ENCODE measurements at regions not wholly inside any gene's neighbourhood (a gene's known extent, or its start where the extent isn't known, plus 50 kb on each side); places are given as distances from the start of the nearest gene placed in this dataset.

- peaks cover 27% of the 10 kb centered on the region for H3K27me3 Mint-ChIP-seq (ENCODE audit: insufficient read depth, low read depth, poor library complexity)
- Histone ChIP-seq H2AFZ (0 out of 2 replicates have a peak overlapping the region, but pooled peaks have one; percentile 63), H3K4me3 (peak overlapping the region; percentile 90), H3K9me2 (ENCODE audit: insufficient read depth) (no peaks in the 10 kb centered on the region), H3K4me2 (peak overlapping the region; percentile 100), H3K36me3 (ENCODE audit: insufficient read depth) (no peaks in the 10 kb centered on the region), H3K4me1 (ENCODE audit: insufficient read depth) (peaks cover 30% of the 10 kb centered on the region), H3K79me2 (replicated peaks; ENCODE audit: insufficient read depth) (peaks cover 28% of the 10 kb centered on the region), H3F3A (replicated peaks; ENCODE audit: low read depth) (0 out of 2 replicates have a peak, but pooled peaks cover 5% of the 10 kb centered on the region), H3K27ac (ENCODE audit: low read depth) (no peak overlapping the region), H3K27me3 (ENCODE audit: insufficient read depth) (peaks cover 54% of the 10 kb centered on the region), H4K20me1 (replicated peaks; ENCODE audit: insufficient read depth) (no peaks in the 10 kb centered on the region; the same call in 1 of the 2 replicates)
- ATAC-seq (peak; percentile 60), DNase-seq (ENCODE audit: low spot score) (peak; percentile 72)
- H3K4me3 Mint-ChIP-seq, result peak overlapping the region; percentile 85
- no peaks in the 10 kb centered on the region for H3K9me3 Mint-ChIP-seq
- peaks cover 47% of the 10 kb centered on the region for H3K4me1 Mint-ChIP-seq
- peaks cover 5% of the 10 kb centered on the region; the same call in 1 of the 3 replicates for H3K36me3 Mint-ChIP-seq (ENCODE audit: low read depth)
- TF ChIP-seq ETS1 (IDR thresholded peaks at IDR 0.05) (no peak), EZH2 (IDR thresholded peaks at IDR 0.05; ENCODE audit: low read depth, unreplicated experiment) (peak; percentile 53)
- no peak overlapping the region for H3K27ac Mint-ChIP-seq
Measured at GRCh38 chr12:111034886-111035577, 114.7 kb upstream of the MYL2 start.

DNA sequence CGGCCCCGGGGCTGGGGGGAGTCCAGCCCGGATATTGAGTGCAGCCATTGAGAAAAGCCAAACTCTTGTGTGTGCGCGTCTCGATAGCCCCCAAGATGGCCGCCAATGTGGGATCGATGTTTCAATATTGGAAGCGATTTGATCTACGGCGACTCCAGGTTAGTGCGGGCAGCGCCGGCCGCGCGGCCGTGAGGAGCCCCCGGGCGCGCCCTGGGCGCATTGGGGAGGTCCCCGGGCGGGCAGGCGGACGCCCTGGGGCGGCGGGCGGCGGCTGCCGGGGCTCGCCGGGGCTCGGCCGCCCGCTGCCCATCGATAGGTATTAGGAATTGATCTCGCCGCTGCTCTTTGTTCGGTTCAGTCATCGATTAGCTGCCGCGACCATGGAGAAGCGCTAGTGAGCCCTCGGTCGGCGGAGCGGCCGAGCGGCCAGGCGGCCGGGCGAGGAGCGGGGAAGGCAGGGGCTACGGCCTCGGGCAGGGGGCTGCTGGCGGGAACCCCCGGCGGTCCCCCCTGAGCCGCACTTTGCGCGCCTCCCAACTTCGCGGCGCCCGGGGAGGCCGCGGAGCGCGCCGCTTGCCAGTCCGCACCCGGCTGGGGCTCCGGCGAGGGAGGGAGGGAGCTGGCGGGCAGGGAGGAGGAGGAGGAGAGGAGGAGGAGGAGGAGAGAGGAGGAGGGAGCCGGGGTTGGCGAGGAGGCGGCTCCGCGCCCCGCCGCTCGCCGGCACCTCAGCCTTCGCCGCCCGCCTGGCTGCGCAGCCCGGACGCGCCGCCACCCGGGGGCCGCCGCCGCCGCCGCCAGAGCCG, 113.9 kb upstream of the MYL2 start, which contains the start of gene CUX2:
Gene CUX2, plus strand, starts transcription at position 83 of the 803 bp plus-strand sequence.
- H3K27ac Mint-ChIP-seq, result no peak within 1 kb of the TSS
- peak within 1 kb of the TSS; percentile 85 for H3K4me3 Mint-ChIP-seq
- peaks cover 27% of the 10 kb centered on the region for H3K27me3 Mint-ChIP-seq (ENCODE audit: insufficient read depth, low read depth, poor library complexity)
- no peaks in the 10 kb centered on the region for H3K36me3 ChIP-seq (ENCODE audit: insufficient read depth)
- peak within 1 kb of the TSS; percentile 93 for H2AFZ ChIP-seq
- 0 out of 2 replicates have a peak, but pooled peaks cover 5% of the 10 kb centered on the region for H3F3A ChIP-seq (replicated peaks; ENCODE audit: low read depth)
- no peaks in the 10 kb centered on the region; the same call in 1 of the 2 replicates for H4K20me1 ChIP-seq (replicated peaks; ENCODE audit: insufficient read depth)
- DNase-seq (ENCODE audit: low spot score), result peak; percentile 72
- TF ChIP-seq POLR2AphosphoS5 (IDR thresholded peaks at IDR 0.05; ENCODE audit: low read depth), result no peak
- TF ChIP-seq STAT1 (IDR thresholded peaks at IDR 0.05; ENCODE audit: unreplicated experiment), result no peak
- no peak for TF ChIP-seq JUNB (IDR thresholded peaks at IDR 0.05; ENCODE audit: unreplicated experiment)
- H3K9me3 Mint-ChIP-seq, result no peaks in the 10 kb centered on the region
- peaks cover 54% of the 10 kb centered on the region for H3K27me3 ChIP-seq (ENCODE audit: insufficient read depth)
- no peaks in the 10 kb centered on the region for H3K9me2 ChIP-seq (ENCODE audit: insufficient read depth)
- no peak within 1 kb of the TSS for H3K27ac ChIP-seq (ENCODE audit: low read depth)
- H3K4me3 ChIP-seq, result peak within 1 kb of the TSS; percentile 90
- H3K4me2 ChIP-seq, result peak within 1 kb of the TSS; percentile 100
- H3K79me2 ChIP-seq (replicated peaks; ENCODE audit: insufficient read depth), result peaks cover 23% of the 10 kb centered on the region
- peak; percentile 23 for ATAC-seq
- H3K36me3 Mint-ChIP-seq (ENCODE audit: low read depth), result peaks cover 5% of the 10 kb centered on the region; the same call in 1 of the 3 replicates
- peaks cover 30% of the 10 kb centered on the region for H3K4me1 ChIP-seq (ENCODE audit: insufficient read depth)
- peaks cover 50% of the 10 kb centered on the region for H3K4me1 Mint-ChIP-seq
